Esophagus squamous epithelium (tissue), 5 donors: ENCODE measurements at regions not wholly inside any gene's neighbourhood (a gene's known extent, or its start where the extent isn't known, plus 50 kb on each side); places are given as distances from the start of the nearest gene placed in this dataset.

ENCODE experiments used
- DNase-seq: peaks from one replicate; lab custom pipeline; 2025; lab: John Stamatoyannopoulos, UW
- H3K27ac ChIP-seq, 4 donors: fragments of 200-600 bp; sonication (generic); one replicate each; pipeline ENCODE4 v1.5.1; 2016 to 2019; ENCODE audit warnings: mild to moderate bottlenecking in 1 of 4
- H3K27me3 ChIP-seq, 4 donors: fragments of 200-600 bp; sonication (generic); 1 replicate in 3 of 4; 2 replicates in 1 of 4; pipeline versions ENCODE4 v1.5.1 to v1.6.0; 2017 to 2021; ENCODE audit warnings: antibody characterized with exemption in 1 of 4
- H3K36me3 ChIP-seq, 3 donors: fragments of 200-600 bp; sonication (generic); one replicate each; pipeline ENCODE4 v1.5.1; 2016 to 2019
- H3K4me1 ChIP-seq, 3 donors: fragments of 200-600 bp; sonication (generic); one replicate each; pipeline ENCODE4 v1.5.1; 2017 to 2019
- H3K4me3 ChIP-seq, 4 donors: fragments of 200-600 bp; sonication (generic); 1 replicate in 3 of 4; 2 replicates in 1 of 4; pipeline ENCODE4 v1.5.1; 2016 to 2019; ENCODE audit warnings: mild to moderate bottlenecking in 2 of 4, moderate library complexity in 1 of 4
- H3K9me3 ChIP-seq, 3 donors: fragments of 200-600 bp; sonication (generic); one replicate each; pipeline ENCODE4 v1.5.1; 2016 to 2019
- CTCF ChIP-seq, 6 experiments: fragments of 450-650 bp in 4 of 6; fragments of 200-600 bp in 2 of 6; sonication (generic) in 2 of 6; IDR thresholded peaks; one replicate each; pipeline ENCODE4 v1.5.1; 2016 to 2019; ENCODE audit warnings: antibody characterized with exemption in 6 of 6, mild to moderate bottlenecking in 4 of 6, moderate library complexity in 4 of 6
- POLR2A ChIP-seq, 4 donors: fragments of 450-650 bp; IDR thresholded peaks; one replicate each; pipeline ENCODE4 v1.6.1; 2017; ENCODE audit warnings: antibody characterized with exemption in 4 of 4, mild to moderate bottlenecking in 4 of 4, moderate library complexity in 3 of 4
- WGBS, 2 donors: methylation state at CpG; one replicate each; pipeline ENCODE4 v1.1.5; 2018; 5-methylcytosine and 5-hydroxymethylcytosine counted together
- intact Hi-C: fragments of 100-400 bp; cut with DNase I; formaldehyde crosslinking; loops from one replicate; pipeline ENCODE4 v1.15.0; 2022
- donor health status: DM: yes; HTN: yes; CAD: no.

GRCh38 chr20:52655395-52655794 is 316.8 kb upstream of the TSHZ2 start:
- H3K4me1 ChIP-seq: no peaks in the 10 kb centered on the region
- TF ChIP-seq CTCF (IDR thresholded peaks at IDR 0.05) (no peak), POLR2A (IDR thresholded peaks at IDR 0.05) (no peak)
- WGBS, 2 donors: 87 to 100% methylated on average over 3 of the region's 3 CpGs
- no peak for DNase-seq
- no peak overlapping the region for H3K27ac ChIP-seq
- H3K9me3 ChIP-seq: no peaks in the 10 kb centered on the region
- no peak overlapping the region for H3K4me3 ChIP-seq
- H3K36me3 ChIP-seq: no peaks in the 10 kb centered on the region
- H3K27me3 ChIP-seq: peaks cover 0 to 4% (median 0%) of the 10 kb centered on the region in 4 donors
- intact Hi-C loops: no loop called here

GRCh38 chr20:52654567-52654966 is 317.6 kb upstream of the TSHZ2 start:
- 50 to 68% methylated on average over 2 of the region's 2 CpGs for WGBS, 2 donors
- Histone ChIP-seq H3K27ac (no peak overlapping the region), H3K4me3 (no peak overlapping the region), H3K9me3 (no peaks in the 10 kb centered on the region), H3K4me1 (no peaks in the 10 kb centered on the region), H3K36me3 (no peaks in the 10 kb centered on the region), H3K27me3 (peaks cover 0 to 4% (median 0%) of the 10 kb centered on the region in 4 donors)
- no peak for TF ChIP-seq CTCF (IDR thresholded peaks at IDR 0.05)
- TF ChIP-seq POLR2A (IDR thresholded peaks at IDR 0.05): no peak
- intact Hi-C loops: no loop called here
- no peak for DNase-seq

- no peak for TF ChIP-seq POLR2A (IDR thresholded peaks at IDR 0.05)
- TF ChIP-seq CTCF (IDR thresholded peaks at IDR 0.05): no peak
These were observed 319.9 kb upstream of the TSHZ2 start for GRCh38 chr20:52652271-52652670.

DNA sequence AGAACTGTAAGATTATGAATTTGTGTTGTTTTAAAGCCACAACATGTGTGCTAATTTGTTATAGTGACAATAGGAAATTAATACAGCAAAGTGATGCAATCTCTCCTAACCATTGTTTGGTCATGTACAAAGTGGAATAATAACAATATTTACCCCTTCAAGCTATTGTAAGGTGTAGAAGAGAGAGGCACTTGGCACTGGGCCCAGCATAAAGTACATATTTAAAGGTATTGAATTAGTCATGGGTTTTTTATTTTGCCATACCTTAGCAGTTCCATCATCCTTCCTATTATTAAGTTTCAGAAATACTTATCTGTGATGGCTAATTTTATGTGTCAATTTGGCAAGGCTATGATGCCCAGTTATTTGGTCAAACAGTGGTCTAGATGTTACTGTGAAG is 322.4 kb upstream of the TSHZ2 start:
- no peaks in the 10 kb centered on the region for H3K36me3 ChIP-seq

More at GRCh38 chr20:52652271-52652670, 319.9 kb upstream of the TSHZ2 start:
- peaks cover 0 to 9% (median 0%) of the 10 kb centered on the region in 4 donors for H3K27me3 ChIP-seq
- no peak for DNase-seq
- WGBS, 2 donors: 45 to 78% methylated on average over 3 of the region's 3 CpGs
- H3K27ac ChIP-seq: no peak overlapping the region
- no peaks in the 10 kb centered on the region for H3K36me3 ChIP-seq
- no peaks in the 10 kb centered on the region for H3K9me3 ChIP-seq
- H3K4me3 ChIP-seq: no peak overlapping the region
- no peaks in the 10 kb centered on the region for H3K4me1 ChIP-seq
- intact Hi-C loops: no loop called here

GRCh38 chr20:52645822-52646221 is 326.3 kb upstream of the TSHZ2 start:
- Histone ChIP-seq H3K36me3 (no peaks in the 10 kb centered on the region), H3K27me3 (peaks cover 0 to 7% (median 0%) of the 10 kb centered on the region in 4 donors), H3K27ac (no peak overlapping the region), H3K4me1 (no peaks in the 10 kb centered on the region), H3K4me3 (no peak overlapping the region), H3K9me3 (no peaks in the 10 kb centered on the region)
- WGBS, 2 donors: 83 to 93% methylated on average over 1 of the region's 1 CpG
- no peak for DNase-seq
- no peak for TF ChIP-seq POLR2A (IDR thresholded peaks at IDR 0.05)
- TF ChIP-seq CTCF (IDR thresholded peaks at IDR 0.05): no peak
- intact Hi-C loops: no loop called here

More for the DNA sequence above, 322.4 kb upstream of the TSHZ2 start:
- no peak for DNase-seq
- intact Hi-C loops: no loop called here
- Histone ChIP-seq H3K9me3 (no peaks in the 10 kb centered on the region), H3K27ac (no peak overlapping the region), H3K4me1 (no peaks in the 10 kb centered on the region), H3K4me3 (no peak overlapping the region), H3K27me3 (peaks cover 0 to 4% (median 0%) of the 10 kb centered on the region in 4 donors)
- TF ChIP-seq POLR2A (IDR thresholded peaks at IDR 0.05) (no peak), CTCF (IDR thresholded peaks at IDR 0.05) (no peak)
